K562 (cell line): ENCODE measurements at regions not wholly inside any gene's neighbourhood (a gene's known extent, or its start where the extent isn't known, plus 50 kb on each side); places are given as distances from the start of the nearest gene placed in this dataset.
"Not testable (repeated sequence)": the region's sequence is repeated elsewhere in the genome, so short reads cannot be mapped to it uniquely, and the experiment has no call there.

ENCODE experiments used
- ATAC-seq: fragments of 200-7000 bp; cut with Tn5 transposase; 3 replicates; pipeline ENCODE4 v1.9.1; 2020; ENCODE audit warnings: moderate library complexity
- BruUV-seq: library from RNA; stranded (reverse); fragments of 400-500 nt; replicated peaks from 2 replicates; lab custom pipeline; 2021; lab: Mats Ljungman, UMichigan
- CTCF ChIA-PET: fragments of 300-600 bp; formaldehyde crosslinking; extraction: SDS; loops from one replicate; lab custom pipeline; 2021; ENCODE audit warnings: low intra/inter-chr PET ratio; lab: Yijun Ruan, JAX
- POLR2A ChIA-PET: fragments of 300-600, 350-650 bp; sonication (Branson Sonifier 250); formaldehyde crosslinking; extraction: SDS; loops from one replicate; lab custom pipeline; 2021; ENCODE audit warnings: antibody characterized with exemption, inconsistent platforms; lab: Yijun Ruan, JAX
- DNase-seq, 4 experiments: peaks; one replicate each; pipeline versions ENCODE4 v3.0.0 to v3.0.0-alpha.2; 2011 to 2018; ENCODE audit warnings: low spot score in 3 of 4, mixed read lengths in 3 of 4; ENCODE audit errors: extremely low read depth in 1 of 4
- FAIRE-seq: peaks from 2 replicates; lab custom pipeline; 2011; peaks lifted over from hg19 to GRCh38; lab: Jason Lieb, UNC
- H2AFZ ChIP-seq: 2 replicates; pipeline ENCODE4 v1.6.0; 2011; ENCODE audit warnings: low read depth, low read length, control low read depth, inconsistent platforms
- H3K27ac ChIP-seq: fragments of 200-600 bp; 3 replicates; pipeline ENCODE4 v1.8.0; 2011; ENCODE audit warnings: low read depth, mild to moderate bottlenecking, control low read depth, inconsistent platforms, low read length, moderate library complexity, mixed read lengths; ENCODE audit errors: extremely low read depth
- H3K27me3 ChIP-seq, 2 experiments: fragments of 300-600 bp in 1 of 2; 2 replicates in 1 of 2; 3 replicates in 1 of 2; pipeline versions ENCODE4 v1.6.0 to v1.8.0; 2011; ENCODE audit warnings: inconsistent platforms in 2 of 2, low read length in 2 of 2, mild to moderate bottlenecking in 1 of 2, mixed read lengths in 1 of 2, moderate library complexity in 1 of 2; ENCODE audit not compliant: control insufficient read depth in 2 of 2, insufficient read depth in 2 of 2
- H3K36me3 ChIP-seq: fragments of 300-600 bp; 3 replicates; pipeline ENCODE4 v1.8.0; 2011; ENCODE audit warnings: mild to moderate bottlenecking, low read length, inconsistent platforms; ENCODE audit not compliant: control insufficient read depth, insufficient read depth
- H3K4me1 ChIP-seq, 2 experiments: fragments of 200-600 bp in 1 of 2; replicated peaks in 1 of 2; 2 replicates in 1 of 2; 3 replicates in 1 of 2; pipeline versions ENCODE4 v1.5.1 to v1.8.0; 2011; ENCODE audit warnings: inconsistent platforms in 2 of 2, low read length in 2 of 2, mild to moderate bottlenecking in 1 of 2, mixed read lengths in 1 of 2, moderate library complexity in 1 of 2; ENCODE audit not compliant: control insufficient read depth in 2 of 2, insufficient read depth in 2 of 2
- H3K4me2 ChIP-seq: 2 replicates; pipeline ENCODE4 v1.6.1; 2011; ENCODE audit warnings: low read length, control low read depth, inconsistent platforms, mixed read lengths; ENCODE audit not compliant: insufficient read depth
- H3K4me3 ChIP-seq: fragments of 200-600 bp; sonication (generic), shearing (Covaris generic); 2 replicates; pipeline ENCODE4 v1.5.1; 2016; ENCODE audit warnings: control low read depth, inconsistent platforms
- H3K79me2 ChIP-seq: fragments of 200-600 bp; 3 replicates; pipeline ENCODE4 v1.8.0; 2011; ENCODE audit warnings: low read length, inconsistent platforms; ENCODE audit not compliant: control insufficient read depth, insufficient read depth
- H3K9ac ChIP-seq, 2 experiments: 2 replicates each; pipeline versions ENCODE4 v1.6.0 to v1.6.1; 2011; ENCODE audit warnings: low read depth in 2 of 2, low read length in 2 of 2, control low read depth in 1 of 2, inconsistent platforms in 1 of 2, mild to moderate bottlenecking in 1 of 2, mixed read lengths in 1 of 2; ENCODE audit not compliant: insufficient read depth in 1 of 2
- H3K9me1 ChIP-seq: one replicate; pipeline ENCODE4 v1.6.0; 2011; ENCODE audit warnings: inconsistent platforms, mild to moderate bottlenecking, low read length, moderate library complexity; ENCODE audit not compliant: control insufficient read depth, insufficient read depth
- H3K9me3 ChIP-seq: replicated peaks from 2 replicates; pipeline ENCODE4 v1.5.1; 2011; ENCODE audit warnings: low read depth, low read length, inconsistent platforms; ENCODE audit not compliant: control insufficient read depth, insufficient read depth
- H4K20me1 ChIP-seq: replicated peaks from 2 replicates; pipeline ENCODE4 v1.6.1; 2011; ENCODE audit warnings: low read length, inconsistent platforms, mixed read lengths; ENCODE audit not compliant: control insufficient read depth, insufficient read depth
- BRD4 ChIP-seq: fragments of 200-600 bp; sonication (generic); IDR thresholded peaks from 2 replicates; pipeline ENCODE4 v1.6.1; 2017; ENCODE audit warnings: inconsistent platforms
- SP2 ChIP-seq: IDR thresholded peaks from 2 replicates; pipeline ENCODE4 v1.6.1; 2011; ENCODE audit warnings: mild to moderate bottlenecking, low read depth, low read length, moderate library complexity; ENCODE audit not compliant: poor library complexity, severe bottlenecking; ENCODE audit errors: extremely low read depth
- THRB ChIP-seq: fragments of 450-650 bp; formaldehyde crosslinking; conservative IDR thresholded peaks from 2 replicates; pipeline ENCODE4 v1.4.0; 2022; ENCODE audit warnings: mild to moderate bottlenecking, missing genetic modification characterization
- TOE1 ChIP-seq, 2 experiments: fragments of 450-650 bp in 1 of 2; sonication (generic) in 1 of 2; formaldehyde crosslinking in 1 of 2; IDR thresholded peaks; 2 replicates each; pipeline versions ENCODE4 v1.7.1 to v1.8.0; 2016 to 2022; ENCODE audit warnings: borderline replicate concordance in 2 of 2, mild to moderate bottlenecking in 2 of 2, antibody characterized with exemption in 1 of 2, inconsistent platforms in 1 of 2, low read depth in 1 of 2, missing genetic modification reagents in 1 of 2, moderate library complexity in 1 of 2
- WGBS: fragments of 100-300 bp; shearing (Covaris generic); methylation state at CpG from one replicate; pipeline ENCODE4 v1.1.6; 2016; ENCODE audit warnings: low coverage, mixed read lengths; ENCODE audit not compliant: insufficient coverage; ENCODE audit errors: missing lambda C conversion rate; 5-methylcytosine and 5-hydroxymethylcytosine counted together
- in situ Hi-C: fragments of 300-500 bp; cut with MboI; formaldehyde crosslinking; loops from 4 replicates; pipeline ENCODE4 v1.15.0; 2018; ENCODE audit warnings: inconsistent platforms, mixed read lengths
- intact Hi-C: fragments of 100-400 bp; cut with micrococcal nuclease; formaldehyde crosslinking; loops from 2 replicates; pipeline ENCODE4 v1.14.2; 2022

- TF ChIP-seq TOE1 (IDR thresholded peaks at IDR 0.05; ENCODE audit: borderline replicate concordance), result no peak
- TF ChIP-seq TOE1 (CRISPR knock-in tag; IDR thresholded peaks at IDR 0.05; ENCODE audit: borderline replicate concordance, low read depth), result no peak
- TF ChIP-seq SP2, result no peak
- no peak for TF ChIP-seq THRB (CRISPR knock-in tag)
- no peak for TF ChIP-seq BRD4
- TF ChIP-seq, all 486 proteins: peak for 0
Observed at GRCh38 chr4:27123769-27124124, 263.1 kb downstream of the STIM2 start (continued).

- in situ Hi-C loops, CTCF ChIA-PET, H2AFZ ChIP-seq, H3K79me2 ChIP-seq, H3K4me2 ChIP-seq, POLR2A ChIA-PET, H3K27me3 ChIP-seq, H3K9ac ChIP-seq, DNase-seq, H3K27ac ChIP-seq, H4K20me1 ChIP-seq, ATAC-seq, H3K4me3 ChIP-seq, H3K9me1 ChIP-seq, BruUV-seq, H3K4me1 ChIP-seq, FAIRE-seq, H3K36me3 ChIP-seq, intact Hi-C loops, H3K9me3 ChIP-seq: not testable (repeated sequence)
- 1% methylated on average over 4 of the region's 4 CpGs for WGBS
Observed at GRCh38 chr4:27126895-27127294, 266.3 kb downstream of the STIM2 start.
